ENCODE measurements at regions not wholly inside any gene's neighbourhood (a gene's known extent, or its start where the extent isn't known, plus 50 kb on each side); places are given as distances from the start of the nearest gene placed in this dataset.

DNA sequence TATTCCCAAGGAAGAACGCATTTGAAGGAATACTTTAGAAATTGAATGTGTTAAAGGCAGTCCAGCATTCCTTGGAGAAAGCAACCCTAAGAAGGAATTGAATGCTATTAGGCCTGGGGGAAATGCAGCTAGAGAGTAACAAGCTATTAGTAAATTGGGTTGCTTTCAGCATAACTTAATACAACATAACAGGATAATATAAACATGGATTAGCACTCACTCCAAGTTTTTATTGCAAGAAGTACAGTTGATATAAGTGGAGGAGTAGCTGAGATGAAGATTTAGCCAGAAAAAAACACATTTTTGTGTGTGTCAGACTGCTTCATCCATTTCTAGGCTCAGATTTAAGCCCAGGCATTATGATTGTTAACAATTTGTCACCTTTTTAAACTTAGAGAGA is 314.6 kb downstream of the MEIS1 start:
- Histone ChIP-seq H3K36me3 (ENCODE audit: control insufficient read depth in 1 of 2, insufficient read depth in 2 of 2, low read depth in 1 of 2, low read length in 2 of 2) (no peaks in the 10 kb centered on the region), H3K18ac (ENCODE audit: low read depth in 1 of 2, low read length in 2 of 2) (no peak overlapping the region), H2BK5ac (ENCODE audit: low read depth, low read length, poor library complexity, severe bottlenecking) (no peak overlapping the region)

DNA sequence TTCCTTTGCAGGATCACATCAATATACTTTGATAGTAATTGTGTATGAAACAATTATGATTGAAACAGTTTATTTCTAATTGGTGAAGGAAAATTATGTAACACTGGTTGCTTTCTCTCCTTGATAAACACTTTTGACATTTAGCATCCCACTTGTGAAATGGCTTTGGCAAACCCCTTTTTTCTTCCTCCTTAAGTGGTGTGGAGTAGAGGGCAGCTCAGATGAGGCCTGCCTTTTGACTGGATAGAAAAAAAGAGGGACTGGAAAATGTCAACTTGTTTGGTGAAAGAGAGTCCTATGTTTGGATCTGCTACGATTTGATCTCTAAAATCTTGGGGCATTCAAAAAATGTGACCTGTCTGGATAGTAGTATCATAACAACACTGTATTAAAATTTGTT is 318.3 kb downstream of the MEIS1 start:
- no peak overlapping the region for H3K4me2 ChIP-seq (ENCODE audit: low read length, poor library complexity, severe bottlenecking)
- no peaks in the 10 kb centered on the region for H3K36me3 ChIP-seq (ENCODE audit: control insufficient read depth in 1 of 2, insufficient read depth in 2 of 2, low read depth in 1 of 2, low read length in 2 of 2)
- H3K4me1 ChIP-seq (ENCODE audit: control insufficient read depth, insufficient read depth, low read depth, low read length) = no peaks in the 10 kb centered on the region
- no peak overlapping the region for H2BK5ac ChIP-seq (ENCODE audit: low read depth, low read length, poor library complexity, severe bottlenecking)
- H2BK120ac ChIP-seq (ENCODE audit: low read depth, low read length) = no peak overlapping the region
- WGBS = no CpG with 5 or more reads among the region's 1 CpG
- H2AK5ac ChIP-seq (ENCODE audit: low read length, severe bottlenecking) = no peak overlapping the region
- no peak overlapping the region for H3K4me3 ChIP-seq (ENCODE audit: insufficient read depth in 1 of 2, low read depth in 1 of 2, low read length in 2 of 2)
- DNase-seq = no peak
- H3K79me1 ChIP-seq (replicated peaks; ENCODE audit: low read length, poor library complexity, severe bottlenecking) = no peaks in the 10 kb centered on the region
- no peak overlapping the region for H3K14ac ChIP-seq (ENCODE audit: low read length in 2 of 2)
- H4K8ac ChIP-seq (ENCODE audit: low read length) = no peak overlapping the region
- H3K18ac ChIP-seq (ENCODE audit: low read depth in 1 of 2, low read length in 2 of 2) = no peak overlapping the region
- H2BK12ac ChIP-seq (ENCODE audit: low read length in 2 of 2) = no peak overlapping the region
- no peak overlapping the region for H3K23ac ChIP-seq (ENCODE audit: low read length in 2 of 2)
- H3K9me3 ChIP-seq (ENCODE audit: control insufficient read depth, low read length) = peaks cover 3% of the 10 kb centered on the region
- no peak overlapping the region for H4K91ac ChIP-seq (ENCODE audit: low read length)
- no peaks in the 10 kb centered on the region for H3K27me3 ChIP-seq (ENCODE audit: control insufficient read depth in 1 of 2, insufficient read depth in 1 of 2, low read length in 2 of 2)
- H2AFZ ChIP-seq (ENCODE audit: low read depth, low read length) = no peak overlapping the region
- H3K9ac ChIP-seq (ENCODE audit: low read length) = no peak overlapping the region
- no peak overlapping the region for H2BK15ac ChIP-seq (ENCODE audit: low read depth, poor library complexity, severe bottlenecking)
- no peak overlapping the region for H3K4ac ChIP-seq (ENCODE audit: low read depth in 1 of 2, low read length in 2 of 2)
- no peak overlapping the region for H3K27ac ChIP-seq (ENCODE audit: low read length, poor library complexity, severe bottlenecking)

More for the DNA sequence above, 314.6 kb downstream of the MEIS1 start:
- Histone ChIP-seq H3K4me3 (ENCODE audit: insufficient read depth in 1 of 2, low read depth in 1 of 2, low read length in 2 of 2) (no peak overlapping the region), H2AFZ (ENCODE audit: low read depth, low read length) (no peak overlapping the region), H2BK12ac (ENCODE audit: low read length in 2 of 2) (no peak overlapping the region), H4K91ac (ENCODE audit: low read length) (no peak overlapping the region), H4K8ac (ENCODE audit: low read length) (no peak overlapping the region), H3K27me3 (ENCODE audit: control insufficient read depth in 1 of 2, insufficient read depth in 1 of 2, low read length in 2 of 2) (no peaks in the 10 kb centered on the region), H2BK15ac (ENCODE audit: low read depth, poor library complexity, severe bottlenecking) (no peak overlapping the region), H3K4me1 (ENCODE audit: control insufficient read depth, insufficient read depth, low read depth, low read length) (no peaks in the 10 kb centered on the region), H3K4me2 (ENCODE audit: low read length, poor library complexity, severe bottlenecking) (no peak overlapping the region), H3K9me3 (ENCODE audit: control insufficient read depth, low read length) (no peaks in the 10 kb centered on the region), H2BK120ac (ENCODE audit: low read depth, low read length) (no peak overlapping the region), H3K9ac (ENCODE audit: low read length) (no peak overlapping the region), H3K23ac (ENCODE audit: low read length in 2 of 2) (no peak overlapping the region), H3K27ac (ENCODE audit: low read length, poor library complexity, severe bottlenecking) (no peak overlapping the region), H2AK5ac (ENCODE audit: low read length, severe bottlenecking) (no peak overlapping the region), H3K4ac (ENCODE audit: low read depth in 1 of 2, low read length in 2 of 2) (no peak overlapping the region), H3K79me1 (replicated peaks; ENCODE audit: low read length, poor library complexity, severe bottlenecking) (no peaks in the 10 kb centered on the region), H3K14ac (ENCODE audit: low read length in 2 of 2) (no peak overlapping the region)
- WGBS = 100% methylated on average over 1 of the region's 1 CpG
- no peak for DNase-seq

DNA sequence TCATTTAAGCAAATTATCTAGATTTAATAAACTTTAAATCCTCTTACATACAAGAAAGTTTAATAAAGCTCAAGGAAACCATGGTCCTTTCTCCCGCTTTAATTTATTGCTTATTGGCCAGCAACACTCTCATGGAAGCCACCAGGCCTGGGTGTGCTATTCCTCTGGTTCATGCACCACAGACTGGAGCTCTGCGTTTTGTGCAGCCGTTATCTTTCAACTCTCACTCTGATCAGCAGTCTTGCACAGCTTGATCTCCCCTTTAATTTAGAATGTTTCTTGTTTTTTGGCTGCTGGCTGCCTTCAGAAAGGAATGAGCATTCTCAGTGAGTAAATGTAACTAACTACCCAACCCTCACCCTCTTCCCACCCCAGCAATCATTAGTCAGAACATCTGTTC is 318.7 kb downstream of the MEIS1 start:
- Histone ChIP-seq H2AFZ (ENCODE audit: low read depth, low read length) (no peak overlapping the region), H3K9me3 (ENCODE audit: control insufficient read depth, low read length) (peaks cover 3% of the 10 kb centered on the region), H2BK12ac (ENCODE audit: low read length in 2 of 2) (peak overlapping the region in 1 of 2 experiments; percentile 35), H3K4me2 (ENCODE audit: low read length, poor library complexity, severe bottlenecking) (no peak overlapping the region), H3K4me3 (ENCODE audit: insufficient read depth in 1 of 2, low read depth in 1 of 2, low read length in 2 of 2) (no peak overlapping the region), H4K8ac (ENCODE audit: low read length) (no peak overlapping the region), H2AK5ac (ENCODE audit: low read length, severe bottlenecking) (no peak overlapping the region), H3K27ac (ENCODE audit: low read length, poor library complexity, severe bottlenecking) (no peak overlapping the region), H3K4ac (ENCODE audit: low read depth in 1 of 2, low read length in 2 of 2) (no peak overlapping the region), H4K91ac (ENCODE audit: low read length) (no peak overlapping the region), H3K4me1 (ENCODE audit: control insufficient read depth, insufficient read depth, low read depth, low read length) (no peaks in the 10 kb centered on the region), H2BK5ac (ENCODE audit: low read depth, low read length, poor library complexity, severe bottlenecking) (no peak overlapping the region), H3K14ac (ENCODE audit: low read length in 2 of 2) (no peak overlapping the region), H3K23ac (ENCODE audit: low read length in 2 of 2) (no peak overlapping the region), H3K36me3 (ENCODE audit: control insufficient read depth in 1 of 2, insufficient read depth in 2 of 2, low read depth in 1 of 2, low read length in 2 of 2) (no peaks in the 10 kb centered on the region), H3K18ac (ENCODE audit: low read depth in 1 of 2, low read length in 2 of 2) (no peak overlapping the region), H3K79me1 (replicated peaks; ENCODE audit: low read length, poor library complexity, severe bottlenecking) (no peaks in the 10 kb centered on the region), H2BK15ac (ENCODE audit: low read depth, poor library complexity, severe bottlenecking) (no peak overlapping the region), H3K9ac (ENCODE audit: low read length) (no peak overlapping the region), H2BK120ac (ENCODE audit: low read depth, low read length) (no peak overlapping the region), H3K27me3 (ENCODE audit: control insufficient read depth in 1 of 2, insufficient read depth in 1 of 2, low read length in 2 of 2) (no peaks in the 10 kb centered on the region)
- DNase-seq = no peak
- 55% methylated on average over 3 of the region's 3 CpGs for WGBS

DNA sequence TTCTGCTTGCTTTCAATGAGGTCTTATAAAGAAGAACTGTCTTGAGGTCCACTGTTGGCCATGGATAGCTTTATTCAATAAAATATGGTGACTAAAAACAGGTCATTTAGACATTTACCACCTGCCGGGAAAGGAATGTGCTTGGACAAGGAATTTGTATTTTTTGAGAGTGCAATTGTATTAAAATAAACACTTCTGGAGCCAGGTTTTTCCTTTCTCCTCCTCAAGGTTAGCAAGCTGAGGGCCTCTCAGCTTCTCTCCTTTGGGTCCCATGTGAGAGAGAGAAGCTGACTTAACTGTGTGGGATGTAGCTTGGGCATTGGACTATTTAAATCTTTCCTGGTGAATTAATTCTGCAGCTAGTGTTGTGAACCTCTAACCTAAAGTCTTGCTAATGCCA is 321.0 kb downstream of the MEIS1 start:
- Histone ChIP-seq H3K4ac (ENCODE audit: low read depth in 1 of 2, low read length in 2 of 2) (no peak overlapping the region), H3K4me3 (ENCODE audit: insufficient read depth in 1 of 2, low read depth in 1 of 2, low read length in 2 of 2) (no peak overlapping the region), H3K4me1 (ENCODE audit: control insufficient read depth, insufficient read depth, low read depth, low read length) (no peaks in the 10 kb centered on the region), H3K4me2 (ENCODE audit: low read length, poor library complexity, severe bottlenecking) (no peak overlapping the region), H3K27ac (ENCODE audit: low read length, poor library complexity, severe bottlenecking) (no peak overlapping the region), H2BK5ac (ENCODE audit: low read depth, low read length, poor library complexity, severe bottlenecking) (no peak overlapping the region), H3K14ac (ENCODE audit: low read length in 2 of 2) (no peak overlapping the region), H2AK5ac (ENCODE audit: low read length, severe bottlenecking) (no peak overlapping the region), H3K23ac (ENCODE audit: low read length in 2 of 2) (no peak overlapping the region), H3K9me3 (ENCODE audit: control insufficient read depth, low read length) (peaks cover 3% of the 10 kb centered on the region), H3K27me3 (ENCODE audit: control insufficient read depth in 1 of 2, insufficient read depth in 1 of 2, low read length in 2 of 2) (no peaks in the 10 kb centered on the region), H3K9ac (ENCODE audit: low read length) (no peak overlapping the region), H2AFZ (ENCODE audit: low read depth, low read length) (no peak overlapping the region), H4K91ac (ENCODE audit: low read length) (no peak overlapping the region), H3K36me3 (ENCODE audit: control insufficient read depth in 1 of 2, insufficient read depth in 2 of 2, low read depth in 1 of 2, low read length in 2 of 2) (no peaks in the 10 kb centered on the region), H2BK12ac (ENCODE audit: low read length in 2 of 2) (no peak overlapping the region), H3K18ac (ENCODE audit: low read depth in 1 of 2, low read length in 2 of 2) (no peak overlapping the region), H3K79me1 (replicated peaks; ENCODE audit: low read length, poor library complexity, severe bottlenecking) (no peaks in the 10 kb centered on the region), H2BK120ac (ENCODE audit: low read depth, low read length) (no peak overlapping the region), H2BK15ac (ENCODE audit: low read depth, poor library complexity, severe bottlenecking) (no peak overlapping the region), H4K8ac (ENCODE audit: low read length) (no peak overlapping the region)
- no peak for DNase-seq
- no CpG with 5 or more reads among the region's 1 CpG for WGBS

Data from mesenchymal stem cell (in vitro differentiated cells and primary cell).